Smooth muscle cell (in vitro differentiated cells): ENCODE measurements at regions not wholly inside any gene's neighbourhood (a gene's known extent, or its start where the extent isn't known, plus 50 kb on each side); places are given as distances from the start of the nearest gene placed in this dataset.

Experiments used
- DNase-seq: peaks from one replicate; lab custom pipeline; 2025; ENCODE audit not compliant: unreplicated experiment; lab: John Stamatoyannopoulos, UW
- H2AFZ ChIP-seq: fragments of 200-600 bp; sonication (generic); 2 replicates; pipeline ENCODE4 v1.6.0; 2016; ENCODE audit warnings: antibody characterized with exemption, low read depth, mild to moderate bottlenecking
- H3F3A ChIP-seq: fragments of 200-600 bp; sonication (generic); 2 replicates; pipeline ENCODE4 v1.6.0; 2017; ENCODE audit warnings: antibody characterized with exemption, low read depth
- H3K27ac ChIP-seq: fragments of 200-600 bp; sonication (generic); 2 replicates; pipeline ENCODE4 v1.5.1; 2016; ENCODE audit warnings: low read depth, mild to moderate bottlenecking
- H3K27me3 ChIP-seq: fragments of 200-600 bp; sonication (generic); 2 replicates; pipeline ENCODE4 v1.6.1; 2016; ENCODE audit warnings: low read depth, mild to moderate bottlenecking
- H3K36me3 ChIP-seq: fragments of 200-600 bp; sonication (generic); 2 replicates; pipeline ENCODE4 v1.5.1; 2016; ENCODE audit warnings: low read depth
- H3K4me1 ChIP-seq: fragments of 200-600 bp; sonication (generic); 2 replicates; pipeline ENCODE4 v1.5.1; 2016; ENCODE audit warnings: low read depth
- H3K4me2 ChIP-seq: fragments of 200-600 bp; sonication (generic); 2 replicates; pipeline ENCODE4 v1.6.0; 2016; ENCODE audit warnings: mild to moderate bottlenecking
- H3K4me3 ChIP-seq: fragments of 200-600 bp; sonication (generic); 2 replicates; pipeline ENCODE4 v1.5.1; 2016; ENCODE audit warnings: mild to moderate bottlenecking
- H3K79me2 ChIP-seq: fragments of 200-600 bp; sonication (generic); 2 replicates; pipeline ENCODE4 v1.6.0; 2016; ENCODE audit warnings: low read depth, mild to moderate bottlenecking
- H3K9ac ChIP-seq: fragments of 200-600 bp; sonication (generic); 2 replicates; pipeline ENCODE4 v1.6.0; 2016; ENCODE audit warnings: low read depth
- H3K9me3 ChIP-seq: fragments of 200-600 bp; sonication (generic); replicated peaks from 2 replicates; pipeline ENCODE4 v1.5.1; 2016; ENCODE audit warnings: low read depth
- H4K20me1 ChIP-seq: fragments of 200-600 bp; sonication (generic); 2 replicates; pipeline ENCODE4 v1.6.0; 2016; ENCODE audit warnings: low read depth
- WGBS: methylation state at CpG from one replicate; pipeline ENCODE4 v1.1.7; 2016; ENCODE audit warnings: low lambda C conversion rate; 5-methylcytosine and 5-hydroxymethylcytosine counted together
- TF ChIP-seq, protein P1 (sequence below): fragments of 200-600 bp; sonication (generic); IDR thresholded peaks from 2 replicates; pipeline ENCODE4 v1.5.1; 2017; ENCODE audit warnings: borderline replicate concordance, mild to moderate bottlenecking, antibody characterized with exemption; ENCODE audit not compliant: insufficient read depth, poor library complexity, severe bottlenecking

DNA sequence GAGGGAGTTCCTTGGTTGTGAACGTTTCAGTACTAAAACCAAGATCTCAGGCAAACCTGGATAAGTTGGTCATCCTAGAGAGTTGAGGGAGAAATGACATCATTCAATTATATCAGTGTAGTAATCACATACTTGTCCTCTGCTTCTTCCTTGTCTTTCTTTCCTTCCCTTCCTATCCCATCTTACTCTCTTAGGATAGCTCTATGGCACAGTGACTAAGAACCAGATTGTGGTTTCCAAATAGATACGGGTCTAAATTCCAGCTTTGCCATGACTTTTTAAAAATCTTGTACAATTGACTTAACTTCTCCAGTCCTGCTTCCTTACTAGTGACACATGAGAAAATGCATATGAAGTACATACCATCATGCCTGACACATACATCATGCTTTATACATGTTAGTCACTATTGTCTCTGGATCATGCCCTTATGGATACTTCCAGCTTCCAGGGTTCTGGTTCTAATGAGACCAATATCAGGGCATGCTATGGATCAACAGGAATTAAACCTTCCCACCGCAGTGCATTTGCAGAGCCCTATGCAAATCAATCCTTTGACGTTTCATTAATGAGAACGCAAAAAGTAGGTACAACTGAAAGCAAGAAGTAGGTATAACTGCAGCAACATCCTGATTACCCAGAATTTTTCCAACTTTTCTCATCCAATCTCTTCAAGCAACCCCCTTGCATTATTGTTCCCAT, 168.0 kb upstream of the KLF7 start:
- H2AFZ ChIP-seq: peak overlapping the region; percentile 13
- peaks cover 39% of the 10 kb centered on the region for H3F3A ChIP-seq
- WGBS: 49% methylated on average over 5 of the region's 5 CpGs
- DNase-seq: no peak
- no peaks in the 10 kb centered on the region for H3K27me3 ChIP-seq
- H3K9me3 ChIP-seq: no peaks in the 10 kb centered on the region
- peak overlapping the region; percentile 30 for H3K4me3 ChIP-seq
- no peaks in the 10 kb centered on the region for H3K36me3 ChIP-seq
- no peaks in the 10 kb centered on the region for H4K20me1 ChIP-seq
- H3K4me1 ChIP-seq: peaks cover 29% of the 10 kb centered on the region
- peak overlapping the region; percentile 99 for H3K27ac ChIP-seq
- TF ChIP-seq, protein P1, sequence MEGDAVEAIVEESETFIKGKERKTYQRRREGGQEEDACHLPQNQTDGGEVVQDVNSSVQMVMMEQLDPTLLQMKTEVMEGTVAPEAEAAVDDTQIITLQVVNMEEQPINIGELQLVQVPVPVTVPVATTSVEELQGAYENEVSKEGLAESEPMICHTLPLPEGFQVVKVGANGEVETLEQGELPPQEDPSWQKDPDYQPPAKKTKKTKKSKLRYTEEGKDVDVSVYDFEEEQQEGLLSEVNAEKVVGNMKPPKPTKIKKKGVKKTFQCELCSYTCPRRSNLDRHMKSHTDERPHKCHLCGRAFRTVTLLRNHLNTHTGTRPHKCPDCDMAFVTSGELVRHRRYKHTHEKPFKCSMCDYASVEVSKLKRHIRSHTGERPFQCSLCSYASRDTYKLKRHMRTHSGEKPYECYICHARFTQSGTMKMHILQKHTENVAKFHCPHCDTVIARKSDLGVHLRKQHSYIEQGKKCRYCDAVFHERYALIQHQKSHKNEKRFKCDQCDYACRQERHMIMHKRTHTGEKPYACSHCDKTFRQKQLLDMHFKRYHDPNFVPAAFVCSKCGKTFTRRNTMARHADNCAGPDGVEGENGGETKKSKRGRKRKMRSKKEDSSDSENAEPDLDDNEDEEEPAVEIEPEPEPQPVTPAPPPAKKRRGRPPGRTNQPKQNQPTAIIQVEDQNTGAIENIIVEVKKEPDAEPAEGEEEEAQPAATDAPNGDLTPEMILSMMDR: no peak
- H3K4me2 ChIP-seq: peak overlapping the region; percentile 81
- no peaks in the 10 kb centered on the region for H3K79me2 ChIP-seq
- peak overlapping the region; percentile 96 for H3K9ac ChIP-seq

DNA sequence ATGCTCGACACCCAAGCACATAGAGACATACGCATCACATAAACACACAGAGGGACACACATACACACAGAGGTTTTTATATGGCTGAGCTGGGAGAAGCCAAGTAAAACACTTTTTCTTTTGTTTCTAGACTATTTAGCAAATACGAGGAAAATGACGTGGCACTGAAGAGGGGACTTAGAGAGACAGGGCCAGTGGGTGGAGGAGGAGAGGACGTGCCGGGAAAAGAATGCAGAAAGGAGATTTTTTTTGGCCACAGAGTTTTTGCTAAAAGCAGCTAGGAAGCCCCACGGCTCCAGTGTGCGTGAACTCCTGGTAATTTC, 168.5 kb upstream of the KLF7 start:
- DNase-seq: no peak
- H3K4me1 ChIP-seq: peaks cover 29% of the 10 kb centered on the region
- WGBS: 11% methylated on average over 8 of the region's 8 CpGs
- H3F3A ChIP-seq: peaks cover 38% of the 10 kb centered on the region
- H3K4me3 ChIP-seq: peak overlapping the region; percentile 30
- peak overlapping the region; percentile 81 for H3K4me2 ChIP-seq
- H3K36me3 ChIP-seq: no peaks in the 10 kb centered on the region
- peak overlapping the region; percentile 96 for H3K9ac ChIP-seq
- peak overlapping the region; percentile 99 for H3K27ac ChIP-seq
- no peaks in the 10 kb centered on the region for H3K9me3 ChIP-seq
- H3K79me2 ChIP-seq: no peaks in the 10 kb centered on the region
- no peaks in the 10 kb centered on the region for H4K20me1 ChIP-seq
- no peaks in the 10 kb centered on the region for H3K27me3 ChIP-seq
- H2AFZ ChIP-seq: peak overlapping the region; percentile 13
- TF ChIP-seq, protein P1: no peak

DNA sequence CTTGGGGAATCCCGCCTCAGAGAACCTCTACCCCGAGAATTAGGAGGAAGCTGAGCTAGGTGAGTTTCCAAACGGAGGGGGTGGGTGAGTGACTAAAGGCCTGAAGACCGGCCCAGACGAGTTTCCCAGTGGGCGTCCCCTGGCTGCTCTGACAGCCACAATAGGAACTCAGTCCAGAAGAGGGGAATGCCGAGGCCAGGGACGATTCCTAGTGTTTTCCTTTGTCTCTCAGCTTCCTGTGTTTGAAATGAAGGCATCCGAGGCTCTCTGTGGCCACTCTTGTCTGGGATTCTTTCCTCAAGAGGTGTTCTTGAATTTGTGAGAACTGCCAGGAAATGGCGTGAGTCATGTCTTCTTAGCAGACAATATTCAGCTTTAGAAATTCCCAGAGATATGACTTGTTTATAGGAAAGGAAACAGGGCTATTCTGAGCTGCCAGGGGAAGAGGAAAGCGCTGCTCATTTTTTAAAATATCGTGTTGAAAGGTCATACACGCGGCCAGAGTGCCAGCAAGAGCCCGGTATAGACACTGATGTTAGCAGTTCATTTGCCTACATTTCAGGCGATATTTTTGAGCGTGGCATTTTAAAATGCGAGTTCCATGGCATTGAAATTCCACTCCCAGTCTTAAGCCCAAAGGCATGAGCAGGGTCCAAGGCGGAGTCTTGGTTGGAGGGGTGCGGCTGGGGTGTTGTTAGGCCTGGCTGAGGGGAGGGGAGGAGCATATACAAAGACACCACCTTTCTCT, 169.1 kb upstream of the KLF7 start:
- peak overlapping the region; percentile 13 for H2AFZ ChIP-seq
- no peaks in the 10 kb centered on the region for H3K9me3 ChIP-seq
- peaks cover 36% of the 10 kb centered on the region for H3F3A ChIP-seq
- H3K27ac ChIP-seq: peak overlapping the region; percentile 99
- no peaks in the 10 kb centered on the region for H3K27me3 ChIP-seq
- WGBS: 4% methylated on average over 20 of the region's 20 CpGs
- peak overlapping the region; percentile 96 for H3K9ac ChIP-seq
- no peaks in the 10 kb centered on the region for H4K20me1 ChIP-seq
- no peaks in the 10 kb centered on the region for H3K36me3 ChIP-seq
- peak overlapping the region; percentile 30 for H3K4me3 ChIP-seq
- TF ChIP-seq, protein P1: no peak
- DNase-seq: peak; percentile 35
- H3K4me2 ChIP-seq: peak overlapping the region; percentile 81
- no peaks in the 10 kb centered on the region for H3K79me2 ChIP-seq
- H3K4me1 ChIP-seq: peaks cover 29% of the 10 kb centered on the region
